Mucosa of gallbladder (tissue), 1 donor: ENCODE measurements at regions not wholly inside any gene's neighbourhood (a gene's known extent, or its start where the extent isn't known, plus 50 kb on each side); places are given as distances from the start of the nearest gene placed in this dataset.

ENCODE experiments used
- DNase-seq: peaks from one replicate; pipeline ENCODE4 v3.0.0-alpha.2; 2020; ENCODE audit warnings: low spot score
- donor health status: DM: no; HTN: no; CAD: no.

DNA sequence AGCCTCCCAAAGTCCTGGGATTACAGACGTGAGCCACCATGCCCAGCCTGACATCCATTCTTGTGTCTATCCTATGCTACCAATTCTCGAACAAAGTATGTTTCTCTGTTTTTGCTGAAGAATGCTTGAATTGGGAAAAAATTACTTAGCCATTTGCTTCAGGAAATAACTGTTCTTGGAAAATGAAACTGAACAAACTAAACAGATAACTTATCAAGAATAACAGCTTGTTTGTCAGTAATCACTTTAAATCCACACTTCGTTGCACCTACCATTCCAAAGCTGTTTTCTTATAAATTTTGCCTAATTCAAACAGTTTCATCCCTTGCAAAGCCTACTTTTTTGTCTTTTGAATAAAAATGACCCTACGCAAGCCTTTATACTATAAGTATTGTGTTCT lies 672.9 kb downstream of the SUCLG1 start:
- no peak for DNase-seq

DNA sequence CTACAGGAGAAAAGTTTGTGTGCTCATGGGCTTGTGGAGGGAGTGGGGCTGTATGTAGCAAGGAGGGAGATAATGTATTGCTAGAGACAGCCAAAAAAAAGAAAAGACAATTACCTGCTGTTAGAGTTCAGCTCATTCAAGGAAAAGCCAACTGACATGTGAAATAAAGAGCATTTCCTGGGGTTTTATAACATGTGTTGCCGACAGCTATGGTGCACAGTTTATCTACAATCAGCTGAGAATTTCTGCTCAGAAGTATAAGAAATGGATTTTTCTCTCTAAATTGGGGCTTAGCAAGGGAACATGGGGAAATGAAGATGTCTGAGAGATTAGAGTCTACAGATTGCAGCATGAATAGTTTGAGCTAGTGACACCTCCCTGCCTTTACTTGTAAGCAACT lies 674.1 kb downstream of the SUCLG1 start:
- no peak for DNase-seq

DNA sequence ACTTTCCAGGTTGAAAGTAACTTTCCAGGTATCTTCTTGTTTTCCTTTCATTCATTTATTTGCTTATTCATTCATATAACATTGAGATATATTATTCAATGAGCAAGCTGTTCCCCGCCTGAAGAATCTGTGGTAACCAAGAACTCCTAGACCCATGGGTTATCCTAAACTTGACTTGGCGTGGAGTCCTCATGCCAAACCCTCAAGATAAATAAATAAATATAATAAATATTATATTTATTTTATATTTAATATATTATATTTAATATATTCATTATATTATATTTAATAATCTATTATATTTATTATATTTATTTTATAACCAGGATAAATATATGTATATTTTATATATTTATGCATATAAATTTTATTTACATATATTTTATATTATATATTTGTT lies 674.8 kb downstream of the SUCLG1 start:
- no peak for DNase-seq

DNA sequence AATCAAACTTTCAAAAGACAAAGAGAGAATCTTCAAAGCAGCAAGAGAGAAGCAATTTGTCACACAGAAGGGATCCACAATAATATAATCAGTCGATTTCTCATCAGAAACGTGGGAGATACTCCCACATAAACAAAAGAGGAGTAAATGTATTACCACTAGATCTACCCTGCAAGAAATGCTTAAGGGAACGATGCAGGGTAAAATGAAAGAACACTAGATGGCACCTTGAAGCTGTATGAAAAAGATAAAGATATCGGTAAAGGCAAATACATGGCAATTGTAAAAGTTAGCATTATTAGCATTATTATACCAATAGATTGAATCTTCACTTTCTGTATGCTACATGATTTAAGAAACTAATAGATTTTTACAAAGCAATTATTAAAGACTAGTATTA lies 677.0 kb downstream of the SUCLG1 start:
- DNase-seq = no peak

DNA sequence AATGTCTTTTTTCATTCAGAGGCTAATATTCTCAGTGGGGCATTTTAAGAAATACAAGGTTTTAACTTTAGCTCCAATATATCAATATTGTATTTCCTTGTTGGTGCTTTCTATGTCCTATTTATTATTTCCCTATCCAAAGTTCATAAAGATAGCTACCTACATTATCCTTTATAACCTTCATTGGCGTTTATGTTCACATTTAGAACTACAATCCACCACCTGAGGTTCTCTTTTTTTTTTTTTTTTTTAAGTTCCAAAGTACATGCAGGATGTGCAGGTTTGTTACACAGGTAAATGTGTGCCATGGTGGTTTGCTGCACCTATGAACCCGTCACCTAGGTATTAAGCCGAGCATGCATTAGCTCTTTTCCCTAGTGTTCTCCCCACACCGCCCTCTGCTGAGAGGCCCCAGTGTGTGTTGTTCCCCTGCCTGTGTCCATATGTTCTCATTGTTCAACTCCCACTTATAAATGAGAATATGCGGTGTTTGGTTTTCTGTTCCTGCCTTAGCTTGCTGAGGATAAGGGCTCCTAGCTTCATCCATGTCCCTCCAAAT lies 694.6 kb downstream of the SUCLG1 start:
- no peak for DNase-seq

DNA sequence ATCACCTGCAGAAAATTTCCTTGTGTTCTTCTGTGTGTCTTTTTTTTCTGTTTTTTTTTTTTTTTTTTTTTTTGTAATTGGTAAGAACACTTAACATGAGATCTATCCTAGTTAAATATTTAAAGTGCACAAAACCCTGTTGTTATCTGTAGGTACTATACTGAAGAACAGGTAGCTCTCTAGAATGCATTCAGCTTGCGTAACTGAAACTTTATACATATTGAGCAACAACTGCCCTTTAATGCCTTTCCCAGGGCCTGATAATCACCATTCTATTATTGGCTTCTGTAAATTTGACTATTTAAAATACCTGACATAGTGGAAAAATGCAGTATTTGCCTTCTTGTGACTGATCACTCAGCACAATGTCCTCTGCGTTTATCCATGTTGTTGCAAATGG lies 701.8 kb downstream of the SUCLG1 start:
- DNase-seq = no peak

DNA sequence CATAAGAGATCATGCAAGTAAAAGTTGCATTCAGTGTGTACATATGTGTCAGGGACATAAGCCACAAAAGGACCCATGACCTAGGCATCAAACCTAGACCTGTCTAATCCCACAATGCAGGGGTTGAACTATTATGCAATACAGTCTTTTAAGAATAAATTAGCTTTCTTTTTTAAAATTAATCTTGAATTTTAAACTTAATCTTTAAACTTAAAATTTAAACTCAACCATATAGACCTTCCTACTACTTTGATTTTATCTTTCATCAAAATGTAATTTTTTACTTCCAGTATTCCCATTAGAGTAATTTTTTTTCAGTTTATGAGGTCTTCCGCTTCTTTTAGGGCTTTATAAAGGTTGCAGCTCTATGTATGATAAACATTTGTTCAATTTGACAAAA lies 702.9 kb downstream of the SUCLG1 start:
- DNase-seq = no peak

DNA sequence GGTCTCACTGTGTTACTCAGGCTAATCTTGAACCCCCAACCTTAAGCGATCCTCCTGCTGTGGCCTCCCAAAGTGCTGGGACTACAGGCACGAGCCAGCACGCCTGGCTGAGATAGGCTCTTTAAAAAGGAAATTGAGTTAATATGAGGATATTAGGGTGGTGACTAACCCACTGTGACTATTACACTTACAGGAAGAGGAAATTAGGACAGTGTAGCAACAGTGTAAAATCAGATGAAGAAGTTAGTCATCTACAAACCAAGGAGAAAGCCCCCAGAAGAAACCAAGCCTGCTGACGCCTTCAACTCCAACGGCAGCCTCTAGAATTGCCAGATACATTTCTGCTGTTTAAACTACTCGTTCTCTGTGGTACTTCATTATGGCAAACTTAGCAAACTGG lies 711.9 kb downstream of the SUCLG1 start:
- no peak for DNase-seq

DNA sequence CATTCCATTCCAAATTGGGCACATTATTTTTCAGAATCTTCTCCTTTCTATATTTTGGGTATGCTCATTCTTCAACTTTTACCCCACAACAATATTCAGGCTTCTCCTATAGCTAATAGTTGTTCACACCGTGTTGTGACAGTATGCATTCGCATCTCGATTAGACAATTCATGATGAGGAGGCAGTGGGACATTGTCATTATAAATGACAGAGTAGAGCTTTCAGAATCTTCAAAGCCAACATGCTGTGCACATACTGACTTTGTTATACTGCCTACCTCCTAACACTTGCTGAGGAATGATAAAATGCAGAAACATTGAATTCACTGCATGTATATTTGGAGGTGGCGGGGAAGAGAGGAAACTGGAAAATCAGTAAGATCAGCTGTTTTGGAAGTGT lies 714.2 kb downstream of the SUCLG1 start:
- DNase-seq = no peak

DNA sequence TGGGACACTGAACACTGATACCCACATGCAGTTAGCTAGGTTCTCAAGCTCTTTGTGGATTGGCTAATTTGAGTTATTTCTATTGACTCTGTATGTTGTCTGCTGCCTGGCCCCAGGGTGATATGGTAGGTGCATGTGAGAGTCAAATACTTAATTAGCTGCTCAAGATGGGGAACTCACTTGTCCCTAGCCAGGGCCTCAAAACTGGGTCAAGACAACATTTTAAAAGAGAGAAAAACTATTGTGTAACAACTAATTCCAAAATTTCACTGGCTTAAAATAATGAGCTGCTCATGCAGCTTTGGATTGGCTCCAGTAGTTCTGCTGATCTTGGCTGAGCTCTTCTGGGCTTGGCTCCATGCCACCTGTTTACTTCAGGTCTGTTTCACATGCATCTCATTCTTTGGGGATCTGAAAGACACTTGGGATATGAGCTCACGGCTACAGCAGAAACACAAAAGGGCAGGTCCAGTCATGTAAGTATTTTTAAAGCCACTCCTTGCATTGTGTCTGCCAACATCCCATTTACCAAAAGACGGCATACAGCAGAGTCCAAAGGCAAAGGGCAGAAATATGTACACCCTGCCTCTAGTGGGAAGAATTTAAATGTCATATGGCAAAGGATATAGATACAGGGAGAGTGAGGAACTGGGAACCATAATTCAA lies 716.8 kb downstream of the SUCLG1 start:
- no peak for DNase-seq

DNA sequence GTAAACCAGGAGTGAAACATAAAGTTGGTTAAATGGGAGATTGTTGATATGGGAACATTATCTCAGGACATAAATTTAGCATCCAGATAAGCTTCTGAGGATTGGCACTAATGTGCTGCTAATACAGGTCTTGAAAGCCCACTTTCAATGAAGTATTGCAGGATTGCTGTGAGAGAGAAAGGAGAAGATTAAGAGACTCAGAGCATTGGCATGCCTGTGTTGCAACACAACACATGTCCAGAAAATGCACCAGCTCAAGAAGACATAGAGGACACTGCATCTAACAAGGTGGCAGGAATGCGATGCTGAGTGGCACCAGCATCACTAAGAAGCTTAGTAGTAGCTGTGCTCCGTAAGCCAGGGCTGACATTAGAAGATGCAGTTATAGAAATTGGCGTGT lies 728.9 kb downstream of the SUCLG1 start:
- DNase-seq = no peak

DNA sequence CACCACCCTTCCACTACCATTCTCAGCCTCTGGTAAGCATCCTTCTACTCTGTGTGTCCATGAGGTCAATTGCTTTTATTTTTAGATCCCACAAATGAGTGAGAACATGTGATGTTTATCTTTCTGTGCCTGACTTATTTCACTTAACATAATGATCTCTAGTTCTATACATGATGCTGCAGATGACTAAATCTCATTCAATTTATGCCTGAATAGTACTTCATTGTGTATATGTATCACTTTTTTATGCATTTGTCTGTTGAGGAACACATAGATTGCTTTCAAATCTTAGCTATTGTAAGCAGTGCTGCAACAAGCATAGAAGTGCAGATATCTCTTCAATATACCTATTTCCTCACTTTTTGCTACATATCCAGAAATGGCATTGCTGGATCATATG lies 733.3 kb downstream of the SUCLG1 start:
- DNase-seq = no peak

DNA sequence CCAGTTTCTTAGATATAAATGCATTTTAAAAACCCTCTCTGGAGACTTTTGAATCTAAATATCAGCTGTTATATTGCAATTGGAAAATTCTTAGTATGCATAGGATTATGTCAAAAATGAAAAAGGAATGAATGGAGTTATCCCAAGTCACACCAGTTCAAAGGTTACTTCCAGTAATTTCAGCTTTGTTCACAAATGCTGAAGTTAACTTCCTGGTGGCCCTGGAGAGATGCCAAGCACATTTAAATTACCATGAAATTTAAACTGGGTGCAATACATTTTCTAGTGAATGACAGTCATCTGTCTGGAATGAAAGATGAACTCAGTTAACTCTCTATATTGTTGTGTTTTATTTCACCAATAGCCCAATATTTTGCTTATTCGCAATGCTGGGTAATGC lies 753.9 kb downstream of the SUCLG1 start:
- DNase-seq = no peak

DNA sequence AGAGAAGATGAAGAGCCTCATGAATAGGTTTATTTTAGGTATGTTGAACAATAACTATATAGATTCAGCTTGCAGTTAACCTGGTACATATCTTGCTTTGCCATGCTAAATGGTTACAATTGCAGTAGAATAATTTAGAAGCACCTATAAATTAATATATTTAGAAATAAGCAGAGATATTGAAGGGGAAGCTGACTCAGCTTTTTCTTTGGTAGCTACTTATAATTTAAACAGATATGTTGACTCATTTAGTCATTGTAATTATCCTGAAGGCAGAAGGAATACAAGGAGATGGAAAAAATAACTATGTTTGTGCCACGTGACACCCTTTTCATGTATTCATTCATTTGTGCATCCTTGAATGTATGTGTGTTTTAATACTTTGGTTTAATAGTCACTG lies 755.5 kb downstream of the SUCLG1 start:
- DNase-seq = no peak

DNA sequence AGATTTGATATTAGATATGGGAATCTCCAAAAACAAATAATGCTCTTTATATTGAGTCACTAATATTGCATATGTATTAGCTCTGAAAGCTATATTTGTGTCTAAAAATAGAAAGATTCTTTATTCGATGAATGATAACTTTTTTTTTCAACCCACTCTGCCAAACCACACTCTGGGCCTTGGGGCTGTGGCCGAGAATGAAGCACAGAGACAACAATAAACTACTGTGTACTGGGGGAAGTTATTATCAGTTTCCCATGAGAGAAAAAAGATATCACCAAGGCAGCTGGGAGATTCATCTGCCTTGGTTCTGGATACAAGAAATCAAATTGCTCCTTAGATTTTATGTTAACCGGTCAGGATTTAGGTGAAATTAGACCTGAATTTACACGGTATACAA lies 762.2 kb downstream of the SUCLG1 start:
- no peak for DNase-seq

DNA sequence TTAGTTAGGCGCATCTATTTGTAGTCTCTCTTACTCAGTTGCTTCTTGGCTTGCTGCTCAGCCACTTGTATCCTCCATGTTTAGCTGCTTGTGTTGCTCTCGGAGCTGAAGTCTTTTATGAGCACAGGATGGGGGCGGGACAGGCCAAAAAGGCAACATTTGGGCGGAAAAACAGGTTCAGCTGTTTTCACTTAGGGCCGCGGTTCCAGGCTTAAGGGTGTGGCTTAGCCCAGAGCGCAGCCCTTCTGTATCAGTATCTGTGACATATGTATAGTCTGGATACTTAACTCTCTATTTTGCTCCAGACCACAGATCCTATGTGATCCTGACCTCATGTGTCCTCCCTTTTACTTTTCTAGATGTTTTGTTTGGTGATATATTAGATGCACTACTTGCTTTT lies 763.5 kb downstream of the SUCLG1 start:
- no peak for DNase-seq

DNA sequence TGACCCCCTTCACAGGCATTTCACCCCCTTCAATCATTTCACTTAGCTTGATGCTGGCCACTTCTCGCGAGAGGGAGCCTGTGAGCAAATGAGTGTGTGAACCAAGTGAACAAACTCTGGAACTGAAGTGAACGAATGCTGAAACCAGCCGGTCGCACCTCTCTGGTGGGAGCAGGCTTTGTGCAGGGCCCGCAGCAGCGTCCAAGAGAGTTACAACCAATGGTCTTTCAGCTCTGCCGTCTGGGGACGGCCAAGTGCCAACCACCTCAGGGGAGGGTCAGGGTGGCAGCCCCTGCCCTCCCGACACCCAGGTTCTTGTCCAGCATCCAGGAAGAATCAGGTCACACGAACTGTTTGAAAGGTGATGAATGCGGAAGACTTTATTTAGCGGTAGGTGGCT lies 764.0 kb downstream of the SUCLG1 start:
- DNase-seq = no peak

DNA sequence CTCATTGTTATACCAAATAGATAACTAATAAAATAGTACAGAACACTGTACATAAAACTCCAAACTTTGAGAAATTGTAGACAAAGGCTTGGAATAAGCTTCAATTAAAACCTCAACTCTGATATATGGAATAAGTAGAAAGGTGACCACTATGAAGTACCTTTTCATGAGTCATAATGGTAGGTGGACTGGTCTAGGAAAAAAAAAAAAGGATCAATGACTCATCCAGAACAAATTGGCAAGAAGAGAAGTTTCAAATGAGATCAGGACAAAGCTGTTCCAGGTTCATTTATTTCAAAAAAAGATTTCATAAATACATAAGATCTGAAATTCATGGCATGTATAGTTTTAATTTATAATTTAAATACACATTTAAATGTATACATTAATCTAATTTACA lies 769.7 kb downstream of the SUCLG1 start:
- DNase-seq = no peak

DNA sequence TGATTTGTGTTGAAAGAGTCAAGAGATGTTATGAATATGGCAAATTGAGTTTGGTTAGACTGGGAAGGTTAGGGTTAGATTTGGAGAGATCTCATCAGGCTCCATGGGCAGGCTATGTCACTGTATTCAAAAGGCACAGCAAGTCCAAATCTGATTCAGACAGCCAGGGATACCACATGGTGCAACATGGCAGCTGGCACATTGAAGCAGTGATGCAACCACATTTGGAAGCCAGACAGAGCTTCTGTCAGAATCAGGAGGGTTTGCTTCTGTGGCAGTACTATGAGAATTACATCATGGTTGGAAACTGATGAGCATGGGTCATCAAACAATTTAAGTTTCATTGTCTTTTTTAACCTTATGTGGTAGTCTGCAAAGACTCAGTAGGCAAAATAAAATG lies 772.2 kb downstream of the SUCLG1 start:
- DNase-seq = no peak

DNA sequence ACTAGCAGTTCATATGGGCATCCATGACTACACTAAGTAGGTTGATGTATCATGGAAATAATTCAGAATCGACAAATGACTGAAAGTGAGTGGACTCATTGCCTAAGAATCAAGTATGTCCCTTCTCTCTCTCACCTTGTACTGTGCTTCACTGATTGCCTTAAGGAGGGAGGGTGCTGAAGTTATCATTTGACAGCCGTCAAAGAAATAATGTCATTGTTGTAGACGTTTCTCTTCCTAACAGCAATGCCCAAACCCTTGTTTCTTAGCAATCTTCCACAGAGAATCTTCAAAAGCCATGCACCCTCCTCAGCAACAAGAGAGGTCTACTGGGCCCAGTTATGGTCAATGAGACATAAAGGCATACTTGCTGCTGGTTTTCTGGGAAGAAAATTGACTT lies 785.0 kb downstream of the SUCLG1 start:
- no peak for DNase-seq

DNA sequence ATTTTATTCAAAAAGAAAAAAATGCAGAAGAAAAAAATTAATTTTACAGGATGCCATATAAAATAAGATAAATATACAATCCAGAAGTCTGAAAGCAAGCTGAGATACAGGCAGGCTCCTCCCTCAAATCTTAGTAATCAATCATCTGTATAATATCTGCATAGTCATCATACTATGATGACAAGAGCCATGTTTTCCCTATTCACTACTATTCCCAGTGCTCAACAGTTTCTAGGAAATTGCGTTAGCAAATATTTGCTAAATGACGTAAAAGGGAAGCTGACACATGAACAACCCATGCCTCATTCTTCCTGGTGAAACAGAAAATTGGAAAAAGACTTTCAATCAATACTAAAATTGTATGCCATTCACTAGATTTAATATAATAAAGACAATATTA lies 793.2 kb downstream of the SUCLG1 start:
- DNase-seq = no peak

DNA sequence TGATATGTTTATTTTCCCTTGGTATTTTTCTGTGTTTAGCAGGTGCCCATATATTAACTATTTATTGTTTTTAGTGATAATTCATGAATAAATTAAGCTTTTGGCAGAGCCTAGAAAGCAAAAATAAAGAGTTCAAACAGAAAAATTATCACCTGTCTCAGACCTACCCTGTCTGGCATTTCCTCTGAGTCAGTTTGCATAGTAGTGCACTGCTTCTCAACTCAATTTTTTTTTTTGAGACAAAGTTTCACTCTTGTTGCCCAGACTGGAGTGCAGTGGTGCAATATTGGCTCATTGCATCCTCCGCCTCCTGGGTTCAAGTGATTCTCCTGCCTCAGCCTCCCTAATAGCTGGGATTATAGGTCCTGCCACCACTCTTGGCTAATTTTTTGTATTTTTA lies 793.9 kb downstream of the SUCLG1 start:
- no peak for DNase-seq

DNA sequence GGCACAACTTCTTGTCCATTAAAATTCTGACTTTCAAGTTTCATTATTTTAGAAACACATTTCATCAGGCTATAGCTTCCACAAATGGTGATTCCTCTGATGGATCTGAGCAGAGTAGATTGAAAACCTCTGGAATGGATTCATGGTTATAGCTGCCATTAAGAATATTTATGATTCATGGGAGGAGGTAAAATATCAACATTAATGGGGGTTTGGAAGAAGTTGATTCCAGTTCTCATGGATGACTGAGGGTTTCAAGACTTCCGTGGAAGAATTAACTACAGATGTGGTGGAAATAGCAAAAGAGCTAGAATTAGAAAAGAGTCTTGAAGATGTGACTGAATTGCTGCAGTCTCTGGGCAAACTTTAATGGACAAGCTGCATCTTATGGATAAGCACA lies 797.4 kb downstream of the SUCLG1 start:
- no peak for DNase-seq

DNA sequence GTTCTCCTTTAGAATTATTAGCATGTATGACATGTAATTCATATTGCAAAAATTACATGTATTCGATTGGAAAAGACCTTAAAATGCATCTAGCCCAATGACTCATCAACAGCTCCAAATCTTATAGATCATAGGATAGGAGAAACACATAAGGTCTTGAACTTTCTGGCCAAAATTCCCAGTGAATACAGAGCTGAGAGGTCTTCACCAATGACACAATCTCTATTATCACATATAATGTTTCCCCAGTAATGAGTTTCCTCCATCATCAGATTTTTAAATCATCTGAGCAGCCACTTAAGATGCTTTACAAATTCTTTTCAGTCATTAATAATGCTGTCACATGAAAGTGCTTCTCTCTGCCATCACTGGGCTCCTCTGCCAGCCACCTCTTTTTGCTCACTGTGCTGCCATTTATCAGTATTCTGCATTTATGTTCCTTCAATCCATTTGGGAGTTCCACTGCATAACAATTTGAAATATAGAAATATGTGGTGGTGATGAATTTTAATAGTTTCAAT lies 804.9 kb downstream of the SUCLG1 start:
- no peak for DNase-seq
